SK-N-SH treated with all-trans-retinoic acid at 6 μM for 48 hours (cell line): ENCODE measurements at regions not wholly inside any gene's neighbourhood (a gene's known extent, or its start where the extent isn't known, plus 50 kb on each side); places are given as distances from the start of the nearest gene placed in this dataset.

Experiments
- CSRNP3 ChIP-seq: fragments of 250-450 bp; sonication (Bioruptor Pico); IDR thresholded peaks from 2 replicates; pipeline ENCODE4 v1.5.1; 2021; ENCODE audit warnings: mild to moderate bottlenecking, moderate library complexity
- PPARA ChIP-seq: fragments of 250-450 bp; sonication (Bioruptor Pico); IDR thresholded peaks from 2 replicates; pipeline ENCODE4 v1.5.0; 2020; ENCODE audit warnings: mild to moderate bottlenecking, borderline replicate concordance
- RARB ChIP-seq: fragments of 250-450 bp; sonication (Bioruptor Pico); IDR thresholded peaks from 2 replicates; pipeline ENCODE4 v1.8.0; 2021; ENCODE audit warnings: mild to moderate bottlenecking, moderate library complexity
- SNAI2 ChIP-seq: fragments of 250-450 bp; sonication (Bioruptor Pico); IDR thresholded peaks from 2 replicates; pipeline ENCODE4 v1.5.0; 2020; ENCODE audit warnings: mild to moderate bottlenecking, moderate library complexity
- ZC3H10 ChIP-seq: fragments of 250-450 bp; sonication (Bioruptor Pico); IDR thresholded peaks from 2 replicates; pipeline ENCODE4 v1.5.1; 2021; ENCODE audit warnings: mild to moderate bottlenecking, moderate library complexity
- ZNF565 ChIP-seq: fragments of 450-650 bp; formaldehyde crosslinking; conservative IDR thresholded peaks from 2 replicates; pipeline ENCODE4 v1.5.0; 2020; ENCODE audit warnings: low read depth, mild to moderate bottlenecking, moderate library complexity
- TF ChIP-seq, protein P1 (sequence below): fragments of 250-450 bp; sonication (Bioruptor Pico); IDR thresholded peaks from 2 replicates; pipeline ENCODE4 v1.8.0; 2020; ENCODE audit warnings: mild to moderate bottlenecking, moderate library complexity, borderline replicate concordance
- TF ChIP-seq, protein P2 (sequence below): fragments of 250-450 bp; sonication (Bioruptor Pico); IDR thresholded peaks from 2 replicates; pipeline ENCODE4 v1.8.0; 2021; ENCODE audit warnings: low read depth, mild to moderate bottlenecking, moderate library complexity, borderline replicate concordance

- TF ChIP-seq CSRNP3 (CRISPR knock-in tag) (no peak), SNAI2 (no peak), ZNF565 (CRISPR knock-in tag) (no peak), RARB (CRISPR knock-in tag) (no peak), PPARA (no peak), ZC3H10 (CRISPR knock-in tag) (no peak)
- TF ChIP-seq, protein P1, sequence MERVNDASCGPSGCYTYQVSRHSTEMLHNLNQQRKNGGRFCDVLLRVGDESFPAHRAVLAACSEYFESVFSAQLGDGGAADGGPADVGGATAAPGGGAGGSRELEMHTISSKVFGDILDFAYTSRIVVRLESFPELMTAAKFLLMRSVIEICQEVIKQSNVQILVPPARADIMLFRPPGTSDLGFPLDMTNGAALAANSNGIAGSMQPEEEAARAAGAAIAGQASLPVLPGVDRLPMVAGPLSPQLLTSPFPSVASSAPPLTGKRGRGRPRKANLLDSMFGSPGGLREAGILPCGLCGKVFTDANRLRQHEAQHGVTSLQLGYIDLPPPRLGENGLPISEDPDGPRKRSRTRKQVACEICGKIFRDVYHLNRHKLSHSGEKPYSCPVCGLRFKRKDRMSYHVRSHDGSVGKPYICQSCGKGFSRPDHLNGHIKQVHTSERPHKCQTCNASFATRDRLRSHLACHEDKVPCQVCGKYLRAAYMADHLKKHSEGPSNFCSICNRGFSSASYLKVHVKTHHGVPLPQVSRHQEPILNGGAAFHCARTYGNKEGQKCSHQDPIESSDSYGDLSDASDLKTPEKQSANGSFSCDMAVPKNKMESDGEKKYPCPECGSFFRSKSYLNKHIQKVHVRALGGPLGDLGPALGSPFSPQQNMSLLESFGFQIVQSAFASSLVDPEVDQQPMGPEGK: no peak
- TF ChIP-seq, protein P2, sequence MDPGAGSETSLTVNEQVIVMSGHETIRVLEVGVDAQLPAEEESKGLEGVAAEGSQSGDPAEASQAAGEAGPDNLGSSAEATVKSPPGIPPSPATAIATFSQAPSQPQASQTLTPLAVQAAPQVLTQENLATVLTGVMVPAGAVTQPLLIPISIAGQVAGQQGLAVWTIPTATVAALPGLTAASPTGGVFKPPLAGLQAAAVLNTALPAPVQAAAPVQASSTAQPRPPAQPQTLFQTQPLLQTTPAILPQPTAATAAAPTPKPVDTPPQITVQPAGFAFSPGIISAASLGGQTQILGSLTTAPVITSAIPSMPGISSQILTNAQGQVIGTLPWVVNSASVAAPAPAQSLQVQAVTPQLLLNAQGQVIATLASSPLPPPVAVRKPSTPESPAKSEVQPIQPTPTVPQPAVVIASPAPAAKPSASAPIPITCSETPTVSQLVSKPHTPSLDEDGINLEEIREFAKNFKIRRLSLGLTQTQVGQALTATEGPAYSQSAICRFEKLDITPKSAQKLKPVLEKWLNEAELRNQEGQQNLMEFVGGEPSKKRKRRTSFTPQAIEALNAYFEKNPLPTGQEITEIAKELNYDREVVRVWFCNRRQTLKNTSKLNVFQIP (CRISPR knock-in tag): no peak
These were observed 58.8 kb upstream of the CDC42EP3 start for GRCh38 chr2:37730037-37730818.
